DOHH2 (cell line): ENCODE measurements at regions not wholly inside any gene's neighbourhood (a gene's known extent, or its start where the extent isn't known, plus 50 kb on each side); places are given as distances from the start of the nearest gene placed in this dataset.
"Not testable (repeated sequence)": the region's sequence is repeated elsewhere in the genome, so short reads cannot be mapped to it uniquely, and the experiment has no call there.

Source experiments
- H3F3A ChIP-seq: fragments of 200-600 bp; sonication (generic), shearing (Covaris generic); 2 replicates; pipeline ENCODE4 v1.6.0; 2016; ENCODE audit warnings: antibody characterized with exemption, mild to moderate bottlenecking; ENCODE audit not compliant: control insufficient read depth, insufficient read depth
- H3K27ac ChIP-seq: fragments of 200-600 bp; sonication (generic); 2 replicates; pipeline ENCODE4 v1.5.1; 2014; ENCODE audit warnings: low read depth, mild to moderate bottlenecking, low read length, moderate library complexity
- H3K27me3 ChIP-seq: fragments of 200-600 bp; sonication (generic); 2 replicates; pipeline ENCODE4 v1.6.1; 2014; ENCODE audit warnings: mild to moderate bottlenecking, low read length, mixed read lengths; ENCODE audit not compliant: control insufficient read depth
- H3K36me3 ChIP-seq: fragments of 200-600 bp; sonication (generic); 2 replicates; pipeline ENCODE4 v1.6.1; 2014; ENCODE audit warnings: mild to moderate bottlenecking, low read length, moderate library complexity, mixed read lengths; ENCODE audit not compliant: control insufficient read depth
- H3K4me1 ChIP-seq: fragments of 200-600 bp; sonication (generic); 2 replicates; pipeline ENCODE4 v1.6.1; 2014; ENCODE audit warnings: mild to moderate bottlenecking, low read length, mixed read lengths; ENCODE audit not compliant: control insufficient read depth
- H3K4me2 ChIP-seq: fragments of 200-600 bp; sonication (generic); 2 replicates; pipeline ENCODE4 v1.6.0; 2014; ENCODE audit warnings: mild to moderate bottlenecking, low read length, moderate library complexity
- H3K4me3 ChIP-seq: fragments of 200-600 bp; sonication (generic); 2 replicates; pipeline ENCODE4 v1.5.1; 2014; ENCODE audit warnings: mild to moderate bottlenecking, low read length, mixed read lengths
- H3K79me2 ChIP-seq: fragments of 200-600 bp; sonication (generic); 2 replicates; pipeline ENCODE4 v1.6.1; 2014; ENCODE audit warnings: mild to moderate bottlenecking, low read length, mixed read lengths; ENCODE audit not compliant: control insufficient read depth
- H3K9me2 ChIP-seq: fragments of 200-600 bp; sonication (generic); replicated peaks from 2 replicates; pipeline ENCODE4 v1.6.1; 2014; ENCODE audit warnings: mild to moderate bottlenecking, low read length, mixed read lengths; ENCODE audit not compliant: control insufficient read depth
- H3K9me3 ChIP-seq: fragments of 200-600 bp; sonication (generic); 2 replicates; pipeline ENCODE4 v1.6.1; 2014; ENCODE audit warnings: antibody characterized with exemption, low read length, mixed read lengths; ENCODE audit not compliant: control insufficient read depth, insufficient read depth
- H4K20me1 ChIP-seq: fragments of 200-600 bp; sonication (generic); 2 replicates; pipeline ENCODE4 v1.6.0; 2014; ENCODE audit warnings: low read depth, mild to moderate bottlenecking, antibody characterized with exemption, low read length, moderate library complexity; ENCODE audit not compliant: control insufficient read depth, insufficient read depth
- CTCF ChIP-seq: fragments of 200-600 bp; sonication (generic); IDR thresholded peaks from one replicate; pipeline ENCODE4 v1.5.1; 2014; ENCODE audit warnings: antibody characterized with exemption, mild to moderate bottlenecking, low read depth, low read length; ENCODE audit not compliant: poor library complexity, severe bottlenecking
- EZH2phosphoT487 ChIP-seq: fragments of 200-600 bp; sonication (generic); IDR thresholded peaks from 2 replicates; pipeline ENCODE4 v1.6.1; 2017; ENCODE audit warnings: borderline replicate concordance, mild to moderate bottlenecking, antibody characterized with exemption, low read length, moderate library complexity, mixed read lengths

- Histone ChIP-seq H3K36me3 (no peaks in the 10 kb centered on the region), H3K9me2 (no peaks in the 10 kb centered on the region), H3K79me2 (no peaks in the 10 kb centered on the region), H3K4me3 (no peak overlapping the region), H3K4me2 (no peak overlapping the region), H3K27me3 (no peaks in the 10 kb centered on the region), H3F3A (no peaks in the 10 kb centered on the region), H4K20me1 (no peaks in the 10 kb centered on the region), H3K9me3 (no peaks in the 10 kb centered on the region), H3K27ac (no peak overlapping the region), H3K4me1 (no peaks in the 10 kb centered on the region)
- TF ChIP-seq EZH2phosphoT487 (no peak), CTCF (no peak)
These were observed 333.1 kb upstream of the HNRNPA3 start for GRCh38 chr2:176879426-176879995.

GRCh38 chr2:176882045-176882444, 330.5 kb upstream of the HNRNPA3 start:
- not testable (repeated sequence) for H3K79me2 ChIP-seq, H3K4me1 ChIP-seq, H3K36me3 ChIP-seq, H4K20me1 ChIP-seq, H3K9me2 ChIP-seq, H3K9me3 ChIP-seq, H3K4me3 ChIP-seq, H3K27ac ChIP-seq, H3K4me2 ChIP-seq, H3K27me3 ChIP-seq, H3F3A ChIP-seq

GRCh38 chr2:176885001-176885643, 327.5 kb upstream of the HNRNPA3 start:
- H4K20me1 ChIP-seq = no peaks in the 10 kb centered on the region
- no peak for TF ChIP-seq EZH2phosphoT487
- no peak for TF ChIP-seq CTCF
- no peaks in the 10 kb centered on the region for H3K9me3 ChIP-seq
- no peaks in the 10 kb centered on the region for H3K4me1 ChIP-seq
- H3F3A ChIP-seq = no peaks in the 10 kb centered on the region
- H3K27ac ChIP-seq = no peak overlapping the region
- H3K9me2 ChIP-seq = no peaks in the 10 kb centered on the region; the same call in 1 of the 2 replicates
- H3K4me3 ChIP-seq = no peak overlapping the region
- no peaks in the 10 kb centered on the region for H3K27me3 ChIP-seq
- H3K79me2 ChIP-seq = no peaks in the 10 kb centered on the region
- no peaks in the 10 kb centered on the region for H3K36me3 ChIP-seq
- H3K4me2 ChIP-seq = no peak overlapping the region

GRCh38 chr2:176885661-176886060, 326.9 kb upstream of the HNRNPA3 start:
- H3K27me3 ChIP-seq = no peaks in the 10 kb centered on the region
- H3F3A ChIP-seq = no peaks in the 10 kb centered on the region
- no peaks in the 10 kb centered on the region for H3K36me3 ChIP-seq
- no peaks in the 10 kb centered on the region for H3K79me2 ChIP-seq
- no peaks in the 10 kb centered on the region for H4K20me1 ChIP-seq
- H3K4me2 ChIP-seq = no peak overlapping the region
- no peak overlapping the region for H3K4me3 ChIP-seq
- H3K9me3 ChIP-seq = no peaks in the 10 kb centered on the region
- no peak overlapping the region for H3K27ac ChIP-seq
- H3K9me2 ChIP-seq = no peaks in the 10 kb centered on the region; the same call in 1 of the 2 replicates
- TF ChIP-seq EZH2phosphoT487 (no peak), CTCF (no peak)
- no peaks in the 10 kb centered on the region for H3K4me1 ChIP-seq
